ENCODE measurements at regions not wholly inside any gene's neighbourhood (a gene's known extent, or its start where the extent isn't known, plus 50 kb on each side); places are given as distances from the start of the nearest gene placed in this dataset.
A peak's percentile ranks its signal among the peaks of the same experiment; 100 is the strongest.

GRCh38 chr1:30299393-30299792 lies 424.0 kb downstream of the MATN1 start:
- Histone ChIP-seq H3K27ac (ENCODE audit: low read depth in 1 of 2, low read length in 2 of 2) (no peak overlapping the region), H3K9ac (ENCODE audit: low read depth in 1 of 2, low read length in 2 of 2) (no peak overlapping the region), H3K4me3 (ENCODE audit: low read depth in 1 of 3, low read length in 3 of 3) (no peak overlapping the region), H3K36me3 (ENCODE audit: control insufficient read depth in 4 of 4, insufficient read depth in 3 of 4, low read depth in 1 of 4, low read length in 3 of 4) (no peaks in the 10 kb centered on the region), H3K4me1 (ENCODE audit: control insufficient read depth in 4 of 4, insufficient read depth in 4 of 4, low read length in 3 of 4) (no peaks in the 10 kb centered on the region), H3K27me3 (ENCODE audit: control insufficient read depth in 4 of 4, insufficient read depth in 4 of 4, low read length in 3 of 4) (peaks cover 0 to 4% (median under 1%) of the 10 kb centered on the region in 4 donors), H3K9me3 (ENCODE audit: control insufficient read depth in 4 of 4, low read length in 3 of 4) (peaks cover 0 to 4% (median under 1%) of the 10 kb centered on the region in 4 donors)
- WGBS, result 87% methylated on average over 2 of the region's 2 CpGs
- peak; percentile 3 for DNase-seq (ENCODE audit: low spot score)
- TF ChIP-seq RAD21 (IDR thresholded peaks at IDR 0.05) (no peak), FOXA2 (IDR thresholded peaks at IDR 0.05) (no peak), FOXA1 (IDR thresholded peaks at IDR 0.05) (no peak), RXRA (IDR thresholded peaks at IDR 0.05) (no peak), CTCF (IDR thresholded peaks at IDR 0.05; ENCODE audit: low read depth, low read length, missing input control) (no peak), YY1 (IDR thresholded peaks at IDR 0.05) (no peak), TAF1 (conservative IDR thresholded peaks at IDR 0.05) (no peak), ATF3 (IDR thresholded peaks at IDR 0.05) (no peak), ZBTB33 (IDR thresholded peaks at IDR 0.05) (no peak)
- TF ChIP-seq, protein P1, sequence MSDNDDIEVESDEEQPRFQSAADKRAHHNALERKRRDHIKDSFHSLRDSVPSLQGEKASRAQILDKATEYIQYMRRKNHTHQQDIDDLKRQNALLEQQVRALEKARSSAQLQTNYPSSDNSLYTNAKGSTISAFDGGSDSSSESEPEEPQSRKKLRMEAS (IDR thresholded peaks at IDR 0.05), result no peak
- TF ChIP-seq, protein P2, sequence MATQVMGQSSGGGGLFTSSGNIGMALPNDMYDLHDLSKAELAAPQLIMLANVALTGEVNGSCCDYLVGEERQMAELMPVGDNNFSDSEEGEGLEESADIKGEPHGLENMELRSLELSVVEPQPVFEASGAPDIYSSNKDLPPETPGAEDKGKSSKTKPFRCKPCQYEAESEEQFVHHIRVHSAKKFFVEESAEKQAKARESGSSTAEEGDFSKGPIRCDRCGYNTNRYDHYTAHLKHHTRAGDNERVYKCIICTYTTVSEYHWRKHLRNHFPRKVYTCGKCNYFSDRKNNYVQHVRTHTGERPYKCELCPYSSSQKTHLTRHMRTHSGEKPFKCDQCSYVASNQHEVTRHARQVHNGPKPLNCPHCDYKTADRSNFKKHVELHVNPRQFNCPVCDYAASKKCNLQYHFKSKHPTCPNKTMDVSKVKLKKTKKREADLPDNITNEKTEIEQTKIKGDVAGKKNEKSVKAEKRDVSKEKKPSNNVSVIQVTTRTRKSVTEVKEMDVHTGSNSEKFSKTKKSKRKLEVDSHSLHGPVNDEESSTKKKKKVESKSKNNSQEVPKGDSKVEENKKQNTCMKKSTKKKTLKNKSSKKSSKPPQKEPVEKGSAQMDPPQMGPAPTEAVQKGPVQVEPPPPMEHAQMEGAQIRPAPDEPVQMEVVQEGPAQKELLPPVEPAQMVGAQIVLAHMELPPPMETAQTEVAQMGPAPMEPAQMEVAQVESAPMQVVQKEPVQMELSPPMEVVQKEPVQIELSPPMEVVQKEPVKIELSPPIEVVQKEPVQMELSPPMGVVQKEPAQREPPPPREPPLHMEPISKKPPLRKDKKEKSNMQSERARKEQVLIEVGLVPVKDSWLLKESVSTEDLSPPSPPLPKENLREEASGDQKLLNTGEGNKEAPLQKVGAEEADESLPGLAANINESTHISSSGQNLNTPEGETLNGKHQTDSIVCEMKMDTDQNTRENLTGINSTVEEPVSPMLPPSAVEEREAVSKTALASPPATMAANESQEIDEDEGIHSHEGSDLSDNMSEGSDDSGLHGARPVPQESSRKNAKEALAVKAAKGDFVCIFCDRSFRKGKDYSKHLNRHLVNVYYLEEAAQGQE (IDR thresholded peaks at IDR 0.05), result no peak

DNA sequence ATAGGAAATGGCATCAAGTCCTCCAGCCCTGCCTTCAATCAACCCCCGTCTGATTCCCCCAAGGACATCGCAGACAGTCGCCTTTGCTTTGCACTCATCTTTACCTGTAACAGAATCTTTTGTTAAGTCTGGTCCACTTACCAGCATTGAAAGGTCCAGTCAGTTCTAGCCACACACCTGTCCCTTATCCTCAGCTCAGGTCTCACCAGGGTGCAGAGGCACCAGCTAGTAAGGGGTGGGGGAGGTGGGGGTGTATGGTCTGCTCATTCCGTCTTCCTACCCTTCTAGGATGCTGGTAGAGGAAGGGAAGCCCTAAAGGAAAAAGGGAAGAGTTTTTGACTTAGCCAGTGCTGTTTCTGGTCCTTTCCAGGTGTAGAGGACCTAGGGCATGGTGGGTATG lies 427.7 kb downstream of the MATN1 start:
- Histone ChIP-seq H3K27me3 (ENCODE audit: control insufficient read depth in 4 of 4, insufficient read depth in 4 of 4, low read length in 3 of 4) (peaks cover 0 to 8% (median under 1%) of the 10 kb centered on the region in 4 donors), H3K36me3 (ENCODE audit: control insufficient read depth in 4 of 4, insufficient read depth in 3 of 4, low read depth in 1 of 4, low read length in 3 of 4) (no peaks in the 10 kb centered on the region), H3K9me3 (ENCODE audit: control insufficient read depth in 4 of 4, low read length in 3 of 4) (peaks cover 0 to 7% (median 3%) of the 10 kb centered on the region in 4 donors), H3K4me3 (ENCODE audit: low read depth in 1 of 3, low read length in 3 of 3) (no peak overlapping the region), H3K27ac (ENCODE audit: low read depth in 1 of 2, low read length in 2 of 2) (no peak overlapping the region), H3K4me1 (ENCODE audit: control insufficient read depth in 4 of 4, insufficient read depth in 4 of 4, low read length in 3 of 4) (no peaks in the 10 kb centered on the region), H3K9ac (ENCODE audit: low read depth in 1 of 2, low read length in 2 of 2) (no peak overlapping the region)
- no peak for TF ChIP-seq RXRA (IDR thresholded peaks at IDR 0.05)
- no peak for TF ChIP-seq ATF3 (IDR thresholded peaks at IDR 0.05)
- no peak for TF ChIP-seq YY1 (IDR thresholded peaks at IDR 0.05)
- TF ChIP-seq, protein P1 (IDR thresholded peaks at IDR 0.05), result no peak
- TF ChIP-seq GABPA (IDR thresholded peaks at IDR 0.05 in 1 of 2, conservative IDR thresholded peaks at IDR 0.05 in 1 of 2), result no peak
- DNase-seq (ENCODE audit: low spot score), result peak; percentile 8
- 76% methylated on average over 4 of the region's 4 CpGs for WGBS
